AG10803 (cell line): ENCODE measurements at regions not wholly inside any gene's neighbourhood (a gene's known extent, or its start where the extent isn't known, plus 50 kb on each side); places are given as distances from the start of the nearest gene placed in this dataset.

ENCODE experiments used
- DNase-seq: peaks from one replicate; pipeline ENCODE4 v3.0.0; 2010; ENCODE audit warnings: low read depth
- H3K4me3 ChIP-seq: 2 replicates; pipeline ENCODE4 v1.5.1; 2011; ENCODE audit warnings: mild to moderate bottlenecking, low read length, control low read depth
- TF ChIP-seq, protein P1 (sequence below): conservative IDR thresholded peaks from 2 replicates; pipeline ENCODE4 v1.5.1; 2011; ENCODE audit warnings: mild to moderate bottlenecking, low read length, control low read depth, inconsistent platforms

DNA sequence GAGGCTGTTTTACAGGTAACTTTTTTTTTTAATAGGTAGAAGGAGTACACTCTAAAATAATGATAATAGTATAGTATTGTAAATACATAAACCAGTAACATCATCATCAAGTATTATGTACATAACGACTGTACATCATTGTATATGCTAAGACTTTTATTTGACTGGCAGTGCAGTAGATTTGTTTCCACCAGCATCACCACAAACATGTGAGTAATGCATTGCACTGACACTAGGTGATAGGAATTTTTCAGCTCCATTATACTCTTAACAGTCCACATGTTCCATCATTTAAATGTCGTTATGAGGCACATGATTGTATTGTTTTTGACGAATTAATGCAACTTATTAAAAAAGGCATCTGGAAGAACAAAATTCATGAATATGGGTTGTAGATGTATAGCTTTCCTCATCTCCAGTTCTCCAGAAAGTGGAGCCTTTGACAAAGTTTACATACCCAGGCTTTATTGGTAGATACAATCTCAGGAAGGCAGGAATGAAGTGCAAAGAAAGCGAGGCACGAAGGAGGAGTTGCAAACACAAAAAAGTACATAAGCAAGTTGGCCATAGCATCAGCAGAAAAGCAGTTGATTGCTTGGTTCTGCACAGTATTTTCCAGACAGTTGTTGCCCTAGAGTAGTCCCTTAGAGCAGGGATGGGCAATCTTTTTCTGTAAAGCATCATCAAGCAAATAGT, 336.9 kb upstream of the NR3C2 start:
- TF ChIP-seq, protein P1, sequence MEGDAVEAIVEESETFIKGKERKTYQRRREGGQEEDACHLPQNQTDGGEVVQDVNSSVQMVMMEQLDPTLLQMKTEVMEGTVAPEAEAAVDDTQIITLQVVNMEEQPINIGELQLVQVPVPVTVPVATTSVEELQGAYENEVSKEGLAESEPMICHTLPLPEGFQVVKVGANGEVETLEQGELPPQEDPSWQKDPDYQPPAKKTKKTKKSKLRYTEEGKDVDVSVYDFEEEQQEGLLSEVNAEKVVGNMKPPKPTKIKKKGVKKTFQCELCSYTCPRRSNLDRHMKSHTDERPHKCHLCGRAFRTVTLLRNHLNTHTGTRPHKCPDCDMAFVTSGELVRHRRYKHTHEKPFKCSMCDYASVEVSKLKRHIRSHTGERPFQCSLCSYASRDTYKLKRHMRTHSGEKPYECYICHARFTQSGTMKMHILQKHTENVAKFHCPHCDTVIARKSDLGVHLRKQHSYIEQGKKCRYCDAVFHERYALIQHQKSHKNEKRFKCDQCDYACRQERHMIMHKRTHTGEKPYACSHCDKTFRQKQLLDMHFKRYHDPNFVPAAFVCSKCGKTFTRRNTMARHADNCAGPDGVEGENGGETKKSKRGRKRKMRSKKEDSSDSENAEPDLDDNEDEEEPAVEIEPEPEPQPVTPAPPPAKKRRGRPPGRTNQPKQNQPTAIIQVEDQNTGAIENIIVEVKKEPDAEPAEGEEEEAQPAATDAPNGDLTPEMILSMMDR: no peak
- H3K4me3 ChIP-seq: no peak overlapping the region
- DNase-seq: peak; percentile 9

GRCh38 chr4:148776941-148777340, 334.7 kb upstream of the NR3C2 start:
- TF ChIP-seq, protein P1: no peak
- peak; percentile 69 for DNase-seq
- H3K4me3 ChIP-seq: peak overlapping the region; percentile 13

DNA sequence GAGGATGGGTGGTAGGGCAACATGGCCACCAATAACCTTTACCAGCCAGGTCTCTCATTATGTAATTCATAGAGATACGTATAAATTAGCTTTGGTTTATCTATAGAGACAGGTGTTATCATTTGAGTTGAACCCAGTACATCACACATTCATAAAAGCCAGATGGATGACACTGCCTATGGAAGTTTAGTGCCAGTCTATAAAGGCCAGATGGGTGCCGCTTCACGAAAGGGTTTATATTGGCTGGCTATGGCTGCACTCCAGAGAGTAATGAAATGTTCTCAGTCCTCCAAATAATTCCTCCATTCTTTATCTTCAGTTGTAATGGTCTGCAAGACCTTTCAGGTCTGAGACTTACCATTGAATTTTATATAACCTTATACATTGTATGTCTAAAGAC, 331.9 kb upstream of the NR3C2 start:
- TF ChIP-seq, protein P1: no peak
- no peak overlapping the region for H3K4me3 ChIP-seq
- DNase-seq: no peak

- no peak overlapping the region for H3K4me3 ChIP-seq
- TF ChIP-seq, protein P1: no peak
- DNase-seq: no peak
Observed at GRCh38 chr4:148773313-148773712, 331.1 kb upstream of the NR3C2 start.

GRCh38 chr4:148770848-148771247, 328.6 kb upstream of the NR3C2 start:
- no peak for DNase-seq
- TF ChIP-seq, protein P1: no peak

GRCh38 chr4:148770377-148770776, 328.2 kb upstream of the NR3C2 start:
- no peak for DNase-seq
- TF ChIP-seq, protein P1: no peak
- H3K4me3 ChIP-seq: no peak overlapping the region

More at GRCh38 chr4:148770848-148771247, 328.6 kb upstream of the NR3C2 start:
- H3K4me3 ChIP-seq: no peak overlapping the region

- DNase-seq: no peak
- TF ChIP-seq, protein P1: no peak
- no peak overlapping the region for H3K4me3 ChIP-seq
Observed at GRCh38 chr4:148764720-148765119, 322.5 kb upstream of the NR3C2 start.
